K562 (cell line): ENCODE measurements at regions not wholly inside any gene's neighbourhood (a gene's known extent, or its start where the extent isn't known, plus 50 kb on each side); places are given as distances from the start of the nearest gene placed in this dataset.
"Not testable (repeated sequence)": the region's sequence is repeated elsewhere in the genome, so short reads cannot be mapped to it uniquely, and the experiment has no call there.

Experiments
- ATAC-seq: fragments of 200-7000 bp; cut with Tn5 transposase; 3 replicates; pipeline ENCODE4 v1.9.1; 2020; ENCODE audit warnings: moderate library complexity
- BruUV-seq: library from RNA; stranded (reverse); fragments of 400-500 nt; replicated peaks from 2 replicates; lab custom pipeline; 2021; lab: Mats Ljungman, UMichigan
- CTCF ChIA-PET: fragments of 300-600 bp; formaldehyde crosslinking; extraction: SDS; loops from one replicate; lab custom pipeline; 2021; ENCODE audit warnings: low intra/inter-chr PET ratio; lab: Yijun Ruan, JAX
- POLR2A ChIA-PET: fragments of 300-600, 350-650 bp; sonication (Branson Sonifier 250); formaldehyde crosslinking; extraction: SDS; loops from one replicate; lab custom pipeline; 2021; ENCODE audit warnings: antibody characterized with exemption, inconsistent platforms; lab: Yijun Ruan, JAX
- DNase-seq, 4 experiments: peaks; one replicate each; pipeline versions ENCODE4 v3.0.0 to v3.0.0-alpha.2; 2011 to 2018; ENCODE audit warnings: low spot score in 3 of 4, mixed read lengths in 3 of 4; ENCODE audit errors: extremely low read depth in 1 of 4
- FAIRE-seq: peaks from 2 replicates; lab custom pipeline; 2011; peaks lifted over from hg19 to GRCh38; lab: Jason Lieb, UNC
- H2AFZ ChIP-seq: 2 replicates; pipeline ENCODE4 v1.6.0; 2011; ENCODE audit warnings: low read depth, low read length, control low read depth, inconsistent platforms
- H3K27ac ChIP-seq: fragments of 200-600 bp; 3 replicates; pipeline ENCODE4 v1.8.0; 2011; ENCODE audit warnings: low read depth, mild to moderate bottlenecking, control low read depth, inconsistent platforms, low read length, moderate library complexity, mixed read lengths; ENCODE audit errors: extremely low read depth
- H3K27me3 ChIP-seq, 2 experiments: fragments of 300-600 bp in 1 of 2; 2 replicates in 1 of 2; 3 replicates in 1 of 2; pipeline versions ENCODE4 v1.6.0 to v1.8.0; 2011; ENCODE audit warnings: inconsistent platforms in 2 of 2, low read length in 2 of 2, mild to moderate bottlenecking in 1 of 2, mixed read lengths in 1 of 2, moderate library complexity in 1 of 2; ENCODE audit not compliant: control insufficient read depth in 2 of 2, insufficient read depth in 2 of 2
- H3K36me3 ChIP-seq: fragments of 300-600 bp; 3 replicates; pipeline ENCODE4 v1.8.0; 2011; ENCODE audit warnings: mild to moderate bottlenecking, low read length, inconsistent platforms; ENCODE audit not compliant: control insufficient read depth, insufficient read depth
- H3K4me1 ChIP-seq, 2 experiments: fragments of 200-600 bp in 1 of 2; replicated peaks in 1 of 2; 2 replicates in 1 of 2; 3 replicates in 1 of 2; pipeline versions ENCODE4 v1.5.1 to v1.8.0; 2011; ENCODE audit warnings: inconsistent platforms in 2 of 2, low read length in 2 of 2, mild to moderate bottlenecking in 1 of 2, mixed read lengths in 1 of 2, moderate library complexity in 1 of 2; ENCODE audit not compliant: control insufficient read depth in 2 of 2, insufficient read depth in 2 of 2
- H3K4me2 ChIP-seq: 2 replicates; pipeline ENCODE4 v1.6.1; 2011; ENCODE audit warnings: low read length, control low read depth, inconsistent platforms, mixed read lengths; ENCODE audit not compliant: insufficient read depth
- H3K4me3 ChIP-seq: fragments of 200-600 bp; sonication (generic), shearing (Covaris generic); 2 replicates; pipeline ENCODE4 v1.5.1; 2016; ENCODE audit warnings: control low read depth, inconsistent platforms
- H3K79me2 ChIP-seq: fragments of 200-600 bp; 3 replicates; pipeline ENCODE4 v1.8.0; 2011; ENCODE audit warnings: low read length, inconsistent platforms; ENCODE audit not compliant: control insufficient read depth, insufficient read depth
- H3K9ac ChIP-seq, 2 experiments: 2 replicates each; pipeline versions ENCODE4 v1.6.0 to v1.6.1; 2011; ENCODE audit warnings: low read depth in 2 of 2, low read length in 2 of 2, control low read depth in 1 of 2, inconsistent platforms in 1 of 2, mild to moderate bottlenecking in 1 of 2, mixed read lengths in 1 of 2; ENCODE audit not compliant: insufficient read depth in 1 of 2
- H3K9me1 ChIP-seq: one replicate; pipeline ENCODE4 v1.6.0; 2011; ENCODE audit warnings: inconsistent platforms, mild to moderate bottlenecking, low read length, moderate library complexity; ENCODE audit not compliant: control insufficient read depth, insufficient read depth
- H3K9me3 ChIP-seq: replicated peaks from 2 replicates; pipeline ENCODE4 v1.5.1; 2011; ENCODE audit warnings: low read depth, low read length, inconsistent platforms; ENCODE audit not compliant: control insufficient read depth, insufficient read depth
- H4K20me1 ChIP-seq: replicated peaks from 2 replicates; pipeline ENCODE4 v1.6.1; 2011; ENCODE audit warnings: low read length, inconsistent platforms, mixed read lengths; ENCODE audit not compliant: control insufficient read depth, insufficient read depth
- HSF4 ChIP-seq: fragments of 250-450 bp; sonication (Bioruptor Pico); IDR thresholded peaks from 2 replicates; pipeline ENCODE4 v2.1.2; 2022; ENCODE audit warnings: mild to moderate bottlenecking, moderate library complexity, borderline replicate concordance
- MTA3 ChIP-seq: fragments of 450-650 bp; formaldehyde crosslinking; IDR thresholded peaks from 2 replicates; pipeline ENCODE4 v1.6.1; 2017; ENCODE audit warnings: mild to moderate bottlenecking, borderline replicate concordance
- RBM25 ChIP-seq: fragments of 200-400 bp; formaldehyde crosslinking; IDR thresholded peaks from 2 replicates; pipeline ENCODE4 v1.6.1; 2018; ENCODE audit warnings: low read length, low read depth, moderate library complexity; ENCODE audit not compliant: severe bottlenecking
- ZNF146 ChIP-seq: IDR thresholded peaks from one replicate; pipeline ENCODE4 v1.6.1; 2018; ENCODE audit warnings: missing compliant biosample characterization; ENCODE audit not compliant: unreplicated experiment
- WGBS: fragments of 100-300 bp; shearing (Covaris generic); methylation state at CpG from one replicate; pipeline ENCODE4 v1.1.6; 2016; ENCODE audit warnings: low coverage, mixed read lengths; ENCODE audit not compliant: insufficient coverage; ENCODE audit errors: missing lambda C conversion rate; 5-methylcytosine and 5-hydroxymethylcytosine counted together
- in situ Hi-C: fragments of 300-500 bp; cut with MboI; formaldehyde crosslinking; loops from 4 replicates; pipeline ENCODE4 v1.15.0; 2018; ENCODE audit warnings: inconsistent platforms, mixed read lengths
- intact Hi-C: fragments of 100-400 bp; cut with micrococcal nuclease; formaldehyde crosslinking; loops from 2 replicates; pipeline ENCODE4 v1.14.2; 2022
- TF ChIP-seq, protein P1 (sequence below): fragments of 450-650 bp; formaldehyde crosslinking; IDR thresholded peaks from 2 replicates; pipeline ENCODE4 v1.4.0; 2020; ENCODE audit warnings: mild to moderate bottlenecking, mixed read lengths

DNA sequence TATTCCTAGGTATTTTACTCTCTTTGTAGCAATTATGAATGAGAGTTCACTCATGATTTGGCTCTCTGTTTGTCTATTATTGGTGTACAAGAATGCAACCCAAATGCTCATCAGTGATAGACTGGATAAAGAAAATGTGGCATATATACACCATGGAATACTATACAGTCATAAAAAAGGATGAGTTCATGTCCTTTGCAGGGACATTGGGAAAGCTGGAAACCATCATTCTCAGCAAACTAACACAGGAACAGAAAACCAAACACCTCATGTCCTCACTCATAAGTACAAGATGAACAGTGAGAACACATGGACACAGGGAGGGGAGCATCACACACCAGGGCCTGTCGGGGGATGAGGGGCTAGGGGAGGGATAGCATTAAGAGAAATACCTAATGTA lies 71.8 kb downstream of the PRORP start:
- H2AFZ ChIP-seq, FAIRE-seq, H4K20me1 ChIP-seq, in situ Hi-C loops, H3K9me1 ChIP-seq, H3K4me2 ChIP-seq, H3K27me3 ChIP-seq, DNase-seq, H3K36me3 ChIP-seq, H3K9ac ChIP-seq, ATAC-seq, intact Hi-C loops, H3K4me3 ChIP-seq, H3K9me3 ChIP-seq, BruUV-seq, H3K79me2 ChIP-seq, H3K4me1 ChIP-seq, H3K27ac ChIP-seq: not testable (repeated sequence)
- TF ChIP-seq RBM25 (peak; percentile 47), ZNF146 (CRISPR knock-in tag) (peak; percentile 85)
- CTCF ChIA-PET = interaction anchor here (0.7 kb wide), 1 partner anchor 56 kb away, joined by 4 read pairs; no protein-coding TSS in a partner anchor
- POLR2A ChIA-PET = interaction anchor here (0.5 kb wide), 1 partner anchor 47 kb away, joined by 3 read pairs; no protein-coding TSS in a partner anchor
- WGBS = no CpG with 5 or more reads among the region's 1 CpG

DNA sequence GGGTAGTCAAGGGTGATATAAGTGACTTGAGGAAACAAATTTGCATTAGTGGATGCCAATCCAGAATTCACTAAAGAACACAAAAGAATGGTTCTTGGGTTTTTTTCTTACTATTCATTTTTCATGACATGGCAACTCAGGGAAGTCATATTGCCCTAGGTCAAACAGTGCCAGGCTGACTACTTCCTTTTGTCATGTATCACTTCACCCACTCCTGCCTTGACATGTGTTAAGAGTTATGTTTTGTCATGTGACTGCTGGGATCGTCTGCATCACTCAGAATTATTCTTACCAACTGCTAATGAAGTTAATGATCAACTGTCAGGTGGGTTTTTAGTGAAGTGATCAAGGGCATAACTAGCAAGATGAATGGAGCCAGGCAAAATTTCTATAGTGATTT lies 74.2 kb downstream of the PRORP start:
- ChIA-PET POLR2A (no interaction called here), CTCF (no interaction called here)
- Histone ChIP-seq H3K79me2 (no peaks in the 10 kb centered on the region), H3K9me3 (no peaks in the 10 kb centered on the region), H3K9me1 (no peaks in the 10 kb centered on the region), H3K27me3 (no peaks in the 10 kb centered on the region), H2AFZ (no peak overlapping the region), H3K4me1 (no peaks in the 10 kb centered on the region), H3K27ac (no peak overlapping the region), H4K20me1 (no peaks in the 10 kb centered on the region), H3K4me3 (no peak overlapping the region), H3K4me2 (no peak overlapping the region), H3K36me3 (no peaks in the 10 kb centered on the region), H3K9ac (no peak overlapping the region)
- ATAC-seq = no peak
- 13% methylated on average over 1 of the region's 1 CpG for WGBS
- no TSS peak for BruUV-seq
- TF ChIP-seq MTA3 = no peak
- TF ChIP-seq, protein P1, sequence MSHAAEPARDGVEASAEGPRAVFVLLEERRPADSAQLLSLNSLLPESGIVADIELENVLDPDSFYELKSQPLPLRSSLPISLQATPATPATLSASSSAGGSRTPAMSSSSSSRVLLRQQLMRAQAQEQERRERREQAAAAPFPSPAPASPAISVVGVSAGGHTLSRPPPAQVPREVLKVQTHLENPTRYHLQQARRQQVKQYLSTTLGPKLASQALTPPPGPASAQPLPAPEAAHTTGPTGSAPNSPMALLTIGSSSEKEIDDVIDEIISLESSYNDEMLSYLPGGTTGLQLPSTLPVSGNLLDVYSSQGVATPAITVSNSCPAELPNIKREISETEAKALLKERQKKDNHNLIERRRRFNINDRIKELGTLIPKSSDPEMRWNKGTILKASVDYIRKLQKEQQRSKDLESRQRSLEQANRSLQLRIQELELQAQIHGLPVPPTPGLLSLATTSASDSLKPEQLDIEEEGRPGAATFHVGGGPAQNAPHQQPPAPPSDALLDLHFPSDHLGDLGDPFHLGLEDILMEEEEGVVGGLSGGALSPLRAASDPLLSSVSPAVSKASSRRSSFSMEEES (CRISPR knock-in tag) = peak; percentile 51; the same call in 1 of the 2 replicates
- TF ChIP-seq HSF4 (CRISPR knock-in tag) = no peak
- intact Hi-C loops = no loop called here
- DNase-seq = no peak
- FAIRE-seq = no peak
- in situ Hi-C loops = no loop called here
